ENCODE measurements at regions not wholly inside any gene's neighbourhood (a gene's known extent, or its start where the extent isn't known, plus 50 kb on each side); places are given as distances from the start of the nearest gene placed in this dataset.

DNA sequence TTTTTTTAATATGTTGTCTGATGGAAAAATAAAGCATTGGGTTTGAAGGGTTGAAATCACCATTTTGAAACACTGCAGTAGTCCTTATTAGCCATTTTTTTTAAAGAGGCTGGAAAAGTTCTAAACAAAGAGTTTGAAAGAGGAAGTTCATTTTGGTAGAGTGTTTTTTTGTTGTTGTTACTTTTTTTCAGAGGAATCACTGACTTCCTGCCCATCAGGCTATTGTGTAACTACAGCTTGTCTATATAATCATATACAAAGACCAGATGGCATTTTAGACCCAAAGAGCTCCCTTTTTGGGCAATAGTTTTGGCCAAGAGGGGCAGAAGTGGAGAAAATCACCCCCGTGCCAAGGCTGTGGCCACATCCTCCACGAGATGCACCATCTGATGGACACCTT, 818.5 kb upstream of the AMELY start:
- no peak for DNase-seq
- Histone ChIP-seq H3K9me3 (ENCODE audit: control insufficient read depth in 1 of 2, insufficient read depth in 1 of 2, low read length in 2 of 2) (no peaks in the 10 kb centered on the region), H3K4me1 (ENCODE audit: insufficient read depth, low read length) (no peaks in the 10 kb centered on the region), H3K27me3 (ENCODE audit: control insufficient read depth in 1 of 2, insufficient read depth in 2 of 2, low read length in 2 of 2) (no peaks in the 10 kb centered on the region), H3K4me3 (ENCODE audit: low read length) (no peak overlapping the region), H3K36me3 (ENCODE audit: insufficient read depth, low read length) (no peaks in the 10 kb centered on the region), H3K27ac (ENCODE audit: low read depth in 1 of 2, low read length in 2 of 2) (no peak overlapping the region)
- no peaks in the 10 kb centered on the region for H3K9me3 Mint-ChIP-seq
- ChIA-PET CTCF (no interaction called here), POLR2A (no interaction called here)
- intact Hi-C loops (cut with DNase I, micrococcal nuclease), result no loop called here
- no peaks in the 10 kb centered on the region for H3K4me1 Mint-ChIP-seq (ENCODE audit: low read depth)
- TF ChIP-seq, protein P1, sequence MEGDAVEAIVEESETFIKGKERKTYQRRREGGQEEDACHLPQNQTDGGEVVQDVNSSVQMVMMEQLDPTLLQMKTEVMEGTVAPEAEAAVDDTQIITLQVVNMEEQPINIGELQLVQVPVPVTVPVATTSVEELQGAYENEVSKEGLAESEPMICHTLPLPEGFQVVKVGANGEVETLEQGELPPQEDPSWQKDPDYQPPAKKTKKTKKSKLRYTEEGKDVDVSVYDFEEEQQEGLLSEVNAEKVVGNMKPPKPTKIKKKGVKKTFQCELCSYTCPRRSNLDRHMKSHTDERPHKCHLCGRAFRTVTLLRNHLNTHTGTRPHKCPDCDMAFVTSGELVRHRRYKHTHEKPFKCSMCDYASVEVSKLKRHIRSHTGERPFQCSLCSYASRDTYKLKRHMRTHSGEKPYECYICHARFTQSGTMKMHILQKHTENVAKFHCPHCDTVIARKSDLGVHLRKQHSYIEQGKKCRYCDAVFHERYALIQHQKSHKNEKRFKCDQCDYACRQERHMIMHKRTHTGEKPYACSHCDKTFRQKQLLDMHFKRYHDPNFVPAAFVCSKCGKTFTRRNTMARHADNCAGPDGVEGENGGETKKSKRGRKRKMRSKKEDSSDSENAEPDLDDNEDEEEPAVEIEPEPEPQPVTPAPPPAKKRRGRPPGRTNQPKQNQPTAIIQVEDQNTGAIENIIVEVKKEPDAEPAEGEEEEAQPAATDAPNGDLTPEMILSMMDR (IDR thresholded peaks at IDR 0.05), result no peak
- ATAC-seq (ENCODE audit: poor library complexity), result no peak
- H3K27me3 Mint-ChIP-seq, result no peaks in the 10 kb centered on the region
- no peak overlapping the region for H3K27ac Mint-ChIP-seq
- no peak overlapping the region for H3K4me3 Mint-ChIP-seq
- H3K36me3 Mint-ChIP-seq (ENCODE audit: low read depth), result no peaks in the 10 kb centered on the region

DNA sequence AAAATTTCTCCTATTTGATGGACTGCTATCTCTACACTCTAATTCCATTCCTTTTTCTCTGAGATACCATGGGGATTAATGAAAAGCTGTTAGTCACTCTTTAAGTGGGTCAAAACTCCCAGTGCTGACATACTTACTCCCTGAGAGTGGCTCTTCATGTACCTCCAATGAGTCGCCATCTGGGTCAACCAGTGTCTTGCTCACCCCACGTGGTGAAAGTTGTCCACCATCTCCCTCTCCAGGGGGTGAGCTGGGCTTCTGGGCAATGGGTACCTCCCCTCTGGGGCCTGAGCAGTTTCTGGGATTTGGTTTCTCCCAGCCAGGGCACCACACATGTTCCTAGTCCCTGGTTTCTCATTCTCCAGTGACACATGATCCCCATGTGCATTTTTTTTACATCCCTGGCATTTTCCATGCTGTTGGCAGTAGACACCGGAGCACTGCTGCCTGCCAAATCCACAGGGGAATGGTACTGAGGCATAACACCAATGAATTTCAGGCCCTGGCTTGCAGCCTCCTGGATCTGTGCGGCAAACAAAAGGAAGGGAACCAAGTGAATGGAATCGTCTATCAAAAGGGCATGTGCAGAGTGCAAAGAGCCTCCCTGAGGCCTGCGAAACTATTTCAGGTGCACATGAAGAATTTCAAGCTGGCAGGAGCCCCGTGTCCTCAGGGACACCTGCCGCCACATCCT, 817.9 kb upstream of the AMELY start:
- Histone ChIP-seq H3K27me3 (ENCODE audit: control insufficient read depth in 1 of 2, insufficient read depth in 2 of 2, low read length in 2 of 2) (no peaks in the 10 kb centered on the region), H3K27ac (ENCODE audit: low read depth in 1 of 2, low read length in 2 of 2) (no peak overlapping the region), H3K9me3 (ENCODE audit: control insufficient read depth in 1 of 2, insufficient read depth in 1 of 2, low read length in 2 of 2) (no peaks in the 10 kb centered on the region), H3K4me1 (ENCODE audit: insufficient read depth, low read length) (no peaks in the 10 kb centered on the region), H3K4me3 (ENCODE audit: low read length) (no peak overlapping the region), H3K36me3 (ENCODE audit: insufficient read depth, low read length) (no peaks in the 10 kb centered on the region)
- no peaks in the 10 kb centered on the region for H3K27me3 Mint-ChIP-seq
- no peaks in the 10 kb centered on the region for H3K36me3 Mint-ChIP-seq (ENCODE audit: low read depth)
- no peaks in the 10 kb centered on the region for H3K4me1 Mint-ChIP-seq (ENCODE audit: low read depth)
- POLR2A ChIA-PET, result no interaction called here
- TF ChIP-seq, protein P1 (IDR thresholded peaks at IDR 0.05), result no peak
- CTCF ChIA-PET, result no interaction called here
- H3K4me3 Mint-ChIP-seq, result no peak overlapping the region
- ATAC-seq (ENCODE audit: poor library complexity), result no peak
- no peak overlapping the region for H3K27ac Mint-ChIP-seq
- no peaks in the 10 kb centered on the region for H3K9me3 Mint-ChIP-seq
- peak in 2 of 14 experiments; percentile 25 to 43 for DNase-seq
- intact Hi-C loops (cut with DNase I, micrococcal nuclease), result no loop called here

DNA sequence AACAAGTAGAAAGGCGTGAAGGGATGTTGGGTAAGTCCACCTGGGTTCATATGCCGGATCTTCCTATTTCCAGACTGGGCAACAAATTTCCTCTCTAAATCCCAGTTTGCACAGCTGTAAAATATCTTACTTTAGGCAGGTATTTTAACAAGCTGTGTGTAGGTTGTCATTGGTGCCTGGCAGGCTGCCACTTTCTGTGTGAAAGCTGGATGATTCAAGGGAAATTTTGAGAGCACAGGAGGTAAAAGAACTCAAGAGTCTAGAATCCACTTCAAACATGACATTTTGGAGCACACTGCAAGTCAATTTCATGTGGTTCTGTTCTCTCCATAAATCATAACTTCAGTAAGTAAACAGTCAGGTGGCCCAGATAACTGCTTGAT, 817.4 kb upstream of the AMELY start:
- CTCF ChIA-PET, result no interaction called here
- Mint-ChIP-seq H3K36me3 (ENCODE audit: low read depth) (no peaks in the 10 kb centered on the region), H3K9me3 (no peaks in the 10 kb centered on the region), H3K4me3 (no peak overlapping the region), H3K27me3 (no peaks in the 10 kb centered on the region), H3K4me1 (ENCODE audit: low read depth) (no peaks in the 10 kb centered on the region), H3K27ac (no peak overlapping the region)
- Histone ChIP-seq H3K27ac (ENCODE audit: low read depth in 1 of 2, low read length in 2 of 2) (no peak overlapping the region), H3K36me3 (ENCODE audit: insufficient read depth, low read length) (no peaks in the 10 kb centered on the region), H3K4me1 (ENCODE audit: insufficient read depth, low read length) (no peaks in the 10 kb centered on the region), H3K27me3 (ENCODE audit: control insufficient read depth in 1 of 2, insufficient read depth in 2 of 2, low read length in 2 of 2) (no peaks in the 10 kb centered on the region), H3K4me3 (ENCODE audit: low read length) (no peak overlapping the region), H3K9me3 (ENCODE audit: control insufficient read depth in 1 of 2, insufficient read depth in 1 of 2, low read length in 2 of 2) (no peaks in the 10 kb centered on the region)
- POLR2A ChIA-PET, result no interaction called here
- DNase-seq, result peak in 2 of 14 experiments; percentile 20 to 23
- intact Hi-C loops (cut with DNase I, micrococcal nuclease), result no loop called here
- TF ChIP-seq, protein P1 (IDR thresholded peaks at IDR 0.05), result no peak
- ATAC-seq (ENCODE audit: poor library complexity), result no peak

All from CD4-positive, alpha-beta T cell (primary cell).